Progenitor cell of endocrine pancreas (in vitro differentiated cells): ENCODE measurements at regions not wholly inside any gene's neighbourhood (a gene's known extent, or its start where the extent isn't known, plus 50 kb on each side); places are given as distances from the start of the nearest gene placed in this dataset.

Source experiments
- DNase-seq: peaks from one replicate; pipeline ENCODE4 v3.0.0; 2021; ENCODE audit warnings: low spot score; ENCODE audit not compliant: unreplicated experiment
- H3K27ac Mint-ChIP-seq: 2 replicates; pipeline ENCODE4 v1.8.0; 2021; ENCODE audit warnings: mild to moderate bottlenecking, moderate library complexity, mixed read lengths
- H3K27me3 Mint-ChIP-seq: 2 replicates; pipeline ENCODE4 v1.8.0; 2021; ENCODE audit warnings: mixed read lengths
- H3K36me3 Mint-ChIP-seq: 2 replicates; pipeline ENCODE4 v1.8.0; 2022; ENCODE audit warnings: mixed read lengths; ENCODE audit not compliant: insufficient read depth
- H3K4me1 Mint-ChIP-seq: 2 replicates; pipeline ENCODE4 v1.8.0; 2021; ENCODE audit warnings: low read depth, mixed read lengths
- H3K4me3 Mint-ChIP-seq: 2 replicates; pipeline ENCODE4 v1.8.0; 2021; ENCODE audit warnings: low read depth, mild to moderate bottlenecking, moderate library complexity, mixed read lengths
- H3K9me3 Mint-ChIP-seq: 2 replicates; pipeline ENCODE4 v1.8.0; 2021; ENCODE audit warnings: low read depth, mixed read lengths
- CTCF ChIP-seq: fragments of 200-600 bp; sonication (generic); IDR thresholded peaks from one replicate; pipeline ENCODE4 v1.5.0; 2021; ENCODE audit warnings: antibody characterized with exemption, mild to moderate bottlenecking; ENCODE audit not compliant: unreplicated experiment

GRCh38 chr5:108615216-108615615, 132.5 kb upstream of the FER start:
- TF ChIP-seq CTCF: no peak
- Mint-ChIP-seq H3K4me1 (no peaks in the 10 kb centered on the region), H3K27ac (no peak overlapping the region), H3K9me3 (peaks cover 17% of the 10 kb centered on the region), H3K27me3 (no peaks in the 10 kb centered on the region), H3K36me3 (no peaks in the 10 kb centered on the region), H3K4me3 (no peak overlapping the region)
- no peak for DNase-seq

GRCh38 chr5:108607421-108607820, 140.3 kb upstream of the FER start:
- no peaks in the 10 kb centered on the region for H3K27me3 Mint-ChIP-seq
- no peak overlapping the region for H3K4me3 Mint-ChIP-seq
- TF ChIP-seq CTCF: no peak
- H3K9me3 Mint-ChIP-seq: peaks cover 7% of the 10 kb centered on the region
- H3K4me1 Mint-ChIP-seq: no peaks in the 10 kb centered on the region
- H3K36me3 Mint-ChIP-seq: no peaks in the 10 kb centered on the region
- H3K27ac Mint-ChIP-seq: no peak overlapping the region
- no peak for DNase-seq

DNA sequence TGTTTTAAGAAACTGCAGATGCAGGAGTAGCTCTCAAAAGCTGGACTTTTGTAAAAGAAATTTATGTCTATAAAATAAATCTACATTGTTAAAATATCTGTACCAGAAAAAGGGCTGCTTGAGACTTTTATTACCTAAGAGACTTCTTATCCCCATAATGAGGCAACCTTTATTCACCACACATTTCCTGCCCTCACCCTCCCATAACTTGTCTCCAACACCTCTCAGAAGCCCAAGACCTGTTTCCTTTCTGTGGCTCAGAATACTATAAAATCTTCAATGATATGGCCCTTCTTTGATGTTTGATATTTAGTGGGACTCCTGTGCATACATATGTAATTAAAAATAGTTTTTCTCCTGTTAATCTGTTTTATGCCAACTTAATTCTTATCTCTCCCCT, 141.5 kb upstream of the FER start:
- Mint-ChIP-seq H3K9me3 (no peaks in the 10 kb centered on the region), H3K4me1 (no peaks in the 10 kb centered on the region), H3K4me3 (no peak overlapping the region), H3K27me3 (no peaks in the 10 kb centered on the region), H3K27ac (no peak overlapping the region), H3K36me3 (no peaks in the 10 kb centered on the region)
- DNase-seq: no peak
- no peak for TF ChIP-seq CTCF

DNA sequence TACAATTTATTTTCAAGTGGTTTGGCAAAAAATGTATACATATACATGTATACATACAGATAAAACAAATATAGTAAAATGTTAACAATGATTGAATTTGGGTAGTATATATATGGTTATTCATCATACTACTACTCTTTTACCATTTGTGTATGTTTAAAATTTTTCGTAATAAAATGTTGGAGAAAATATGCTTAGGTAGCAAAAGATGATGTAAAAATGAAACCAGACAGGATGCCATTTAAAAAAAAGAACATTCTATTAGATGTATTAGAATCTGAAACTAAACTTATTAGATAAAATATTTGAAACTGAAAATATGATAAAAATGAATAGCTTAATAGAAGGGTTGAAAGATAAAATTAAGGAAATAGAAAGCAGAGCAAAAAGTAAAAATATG, 144.9 kb upstream of the FER start:
- Mint-ChIP-seq H3K9me3 (no peaks in the 10 kb centered on the region), H3K27ac (no peak overlapping the region), H3K4me1 (no peaks in the 10 kb centered on the region), H3K27me3 (no peaks in the 10 kb centered on the region), H3K4me3 (no peak overlapping the region), H3K36me3 (no peaks in the 10 kb centered on the region)
- no peak for TF ChIP-seq CTCF
- no peak for DNase-seq

DNA sequence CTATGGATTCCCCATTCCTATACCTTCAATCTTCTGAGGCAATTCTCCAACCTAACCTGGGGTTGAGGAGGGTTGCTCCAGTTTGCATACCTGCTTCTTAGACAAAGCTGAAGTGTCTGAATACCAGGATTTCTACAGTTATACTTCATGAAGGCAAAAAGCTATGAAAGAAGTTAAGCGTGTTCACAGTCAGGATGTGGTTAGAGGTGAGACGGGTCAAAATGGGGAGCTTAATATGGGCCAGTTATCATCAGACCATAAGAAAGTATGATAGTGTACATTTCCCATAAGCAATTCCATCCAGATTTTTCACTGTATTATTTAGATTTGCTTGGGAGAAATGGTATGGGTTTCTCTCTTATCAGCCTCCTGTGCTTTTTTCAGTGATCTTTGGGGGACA, 156.9 kb upstream of the FER start:
- no peak for TF ChIP-seq CTCF
- Mint-ChIP-seq H3K4me1 (no peaks in the 10 kb centered on the region), H3K36me3 (no peaks in the 10 kb centered on the region), H3K27ac (no peak overlapping the region), H3K9me3 (no peaks in the 10 kb centered on the region), H3K27me3 (no peaks in the 10 kb centered on the region), H3K4me3 (no peak overlapping the region)
- no peak for DNase-seq

DNA sequence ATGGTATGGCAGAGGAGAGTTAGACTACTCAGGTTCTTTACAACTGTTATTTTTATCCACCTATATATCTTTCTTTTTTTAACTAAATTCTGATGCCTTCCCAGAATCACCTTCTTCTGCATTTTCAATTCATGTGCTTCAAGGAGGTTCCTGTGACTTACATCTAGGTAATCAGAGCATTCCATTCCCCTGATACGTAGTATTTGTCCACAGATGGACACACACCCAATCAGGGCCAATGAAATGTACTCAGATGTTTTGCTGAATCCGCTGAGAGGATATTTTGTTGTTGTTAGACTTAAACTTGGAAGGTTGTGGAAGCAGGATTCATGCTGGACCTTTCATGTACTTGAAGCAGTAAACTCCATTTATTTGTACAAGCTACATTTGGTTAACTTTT, 159.4 kb upstream of the FER start:
- Mint-ChIP-seq H3K36me3 (no peaks in the 10 kb centered on the region), H3K27me3 (no peaks in the 10 kb centered on the region), H3K4me1 (no peaks in the 10 kb centered on the region), H3K4me3 (no peak overlapping the region), H3K27ac (no peak overlapping the region), H3K9me3 (no peaks in the 10 kb centered on the region)
- no peak for DNase-seq
- no peak for TF ChIP-seq CTCF
